ENCODE measurements at regions not wholly inside any gene's neighbourhood (a gene's known extent, or its start where the extent isn't known, plus 50 kb on each side); places are given as distances from the start of the nearest gene placed in this dataset.

- no peak for TF ChIP-seq CTCF (IDR thresholded peaks at IDR 0.05; ENCODE audit: control insufficient read depth, insufficient read depth, low read depth, low read length, missing control alignments)
- no peak overlapping the region for H3K4me3 ChIP-seq (ENCODE audit: control insufficient read depth, low read depth, low read length)
- DNase-seq (ENCODE audit: low read depth): no peak
Measured at GRCh38 chr10:117666166-117666565, 123.6 kb downstream of the EMX2 start.

GRCh38 chr10:117666965-117667364 lies 124.4 kb downstream of the EMX2 start:
- H3K4me3 ChIP-seq (ENCODE audit: control insufficient read depth, low read depth, low read length): no peak overlapping the region
- DNase-seq (ENCODE audit: low read depth): no peak
- TF ChIP-seq CTCF (IDR thresholded peaks at IDR 0.05; ENCODE audit: control insufficient read depth, insufficient read depth, low read depth, low read length, missing control alignments): no peak

GRCh38 chr10:117667831-117668230 lies 125.3 kb downstream of the EMX2 start:
- TF ChIP-seq CTCF (IDR thresholded peaks at IDR 0.05; ENCODE audit: control insufficient read depth, insufficient read depth, low read depth, low read length, missing control alignments): no peak
- no peak for DNase-seq (ENCODE audit: low read depth)
- H3K4me3 ChIP-seq (ENCODE audit: control insufficient read depth, low read depth, low read length): no peak overlapping the region

GRCh38 chr10:117668327-117669008 lies 125.9 kb downstream of the EMX2 start:
- DNase-seq (ENCODE audit: low read depth): no peak
- TF ChIP-seq CTCF (IDR thresholded peaks at IDR 0.05; ENCODE audit: control insufficient read depth, insufficient read depth, low read depth, low read length, missing control alignments): no peak
- no peak overlapping the region for H3K4me3 ChIP-seq (ENCODE audit: control insufficient read depth, low read depth, low read length)

- TF ChIP-seq CTCF (IDR thresholded peaks at IDR 0.05; ENCODE audit: control insufficient read depth, insufficient read depth, low read depth, low read length, missing control alignments): no peak
- H3K4me3 ChIP-seq (ENCODE audit: control insufficient read depth, low read depth, low read length): no peak overlapping the region
- DNase-seq (ENCODE audit: low read depth): no peak
Measured at GRCh38 chr10:117669122-117669521, 126.6 kb downstream of the EMX2 start.

- H3K4me3 ChIP-seq (ENCODE audit: control insufficient read depth, low read depth, low read length): no peak overlapping the region
Measured at GRCh38 chr10:117670116-117670904, 127.8 kb downstream of the EMX2 start.

More at GRCh38 chr10:117670116-117670904, 127.8 kb downstream of the EMX2 start:
- no peak for TF ChIP-seq CTCF (IDR thresholded peaks at IDR 0.05; ENCODE audit: control insufficient read depth, insufficient read depth, low read depth, low read length, missing control alignments)
- no peak for DNase-seq (ENCODE audit: low read depth)
